Astrocyte of the spinal cord (primary cell): ENCODE measurements at regions not wholly inside any gene's neighbourhood (a gene's known extent, or its start where the extent isn't known, plus 50 kb on each side); places are given as distances from the start of the nearest gene placed in this dataset.

ENCODE experiments used
- DNase-seq: peaks from one replicate; pipeline ENCODE4 v3.0.0; 2011; ENCODE audit warnings: low read depth, low spot score
- H3K4me3 ChIP-seq: 2 replicates; pipeline ENCODE4 v1.5.1; 2011; ENCODE audit warnings: low read depth, mild to moderate bottlenecking, low read length, moderate library complexity
- CTCF ChIP-seq: IDR thresholded peaks from 2 replicates; pipeline ENCODE4 v1.5.1; 2012; ENCODE audit warnings: low read depth, mild to moderate bottlenecking, low read length, inconsistent platforms
- in situ Hi-C: cut with HindIII; loops from 2 replicates; pipeline ENCODE4 v1.10.0; 2017; ENCODE audit warnings: low sequenced_read_pairs

- no peak overlapping the region for H3K4me3 ChIP-seq
- TF ChIP-seq CTCF, result no peak
- in situ Hi-C loops, result no loop called here
- no peak for DNase-seq
These were observed 1119.5 kb upstream of the ATXN8OS start for GRCh38 chr13:68988176-68988575.

DNA sequence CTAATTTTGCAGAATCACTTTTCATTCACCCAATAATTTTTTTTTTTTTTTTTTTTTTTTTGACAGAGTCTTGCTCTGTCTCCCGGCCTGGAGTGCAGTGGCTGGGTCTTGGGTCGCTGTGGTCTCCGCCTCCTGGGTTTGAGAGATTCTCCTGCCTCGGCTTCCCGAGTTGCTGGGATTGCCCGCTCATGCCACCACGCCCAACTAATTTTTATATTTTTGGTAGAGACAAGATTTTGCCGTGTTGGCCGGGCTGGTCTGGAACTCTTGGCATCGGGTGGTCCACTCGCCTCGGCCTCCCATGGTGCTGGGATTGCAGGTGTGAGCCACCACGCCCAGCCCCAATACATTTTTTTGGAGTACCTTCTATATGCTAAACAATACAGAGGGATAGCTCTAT is 1120.0 kb upstream of the ATXN8OS start:
- H3K4me3 ChIP-seq, result no peak overlapping the region
- TF ChIP-seq CTCF, result no peak
- DNase-seq, result no peak
- in situ Hi-C loops, result no loop called here

GRCh38 chr13:68984688-68985319 is 1122.8 kb upstream of the ATXN8OS start:
- no peak overlapping the region for H3K4me3 ChIP-seq
- DNase-seq, result no peak
- in situ Hi-C loops, result no loop called here
- TF ChIP-seq CTCF, result no peak

DNA sequence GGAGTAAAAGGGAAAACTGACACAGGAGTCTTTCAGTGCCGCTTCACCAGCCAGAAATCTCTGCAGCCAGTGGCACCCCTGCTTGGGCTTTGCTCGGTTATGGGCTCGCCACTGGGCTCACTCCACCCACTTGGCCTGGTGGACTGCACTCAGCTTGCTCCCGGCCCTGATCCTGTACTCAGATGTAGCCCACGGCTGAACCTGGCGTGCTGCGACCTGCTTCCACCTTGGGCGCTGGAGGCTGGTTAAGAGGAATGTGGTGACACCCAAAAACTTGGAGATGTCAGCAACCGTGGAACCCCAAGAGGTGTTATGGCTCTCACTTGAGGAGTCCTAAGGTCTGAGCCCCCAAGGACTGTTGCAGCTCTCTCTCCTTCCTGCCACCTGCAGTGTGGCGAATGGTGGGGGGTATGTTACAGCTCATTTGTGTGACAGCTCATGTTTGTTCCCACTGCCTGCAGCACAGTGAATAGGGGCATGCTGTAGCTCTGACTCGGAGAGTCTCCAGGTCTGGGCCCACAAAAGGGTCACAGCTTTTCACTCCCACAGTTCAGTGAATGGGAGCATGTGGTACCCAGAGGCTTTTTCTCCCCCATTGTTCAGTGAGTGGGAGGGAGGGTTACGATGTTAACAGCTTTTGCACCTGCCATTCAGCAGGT is 1124.5 kb upstream of the ATXN8OS start:
- no peak for TF ChIP-seq CTCF
- no peak for DNase-seq
- no peak overlapping the region for H3K4me3 ChIP-seq
- in situ Hi-C loops, result no loop called here

DNA sequence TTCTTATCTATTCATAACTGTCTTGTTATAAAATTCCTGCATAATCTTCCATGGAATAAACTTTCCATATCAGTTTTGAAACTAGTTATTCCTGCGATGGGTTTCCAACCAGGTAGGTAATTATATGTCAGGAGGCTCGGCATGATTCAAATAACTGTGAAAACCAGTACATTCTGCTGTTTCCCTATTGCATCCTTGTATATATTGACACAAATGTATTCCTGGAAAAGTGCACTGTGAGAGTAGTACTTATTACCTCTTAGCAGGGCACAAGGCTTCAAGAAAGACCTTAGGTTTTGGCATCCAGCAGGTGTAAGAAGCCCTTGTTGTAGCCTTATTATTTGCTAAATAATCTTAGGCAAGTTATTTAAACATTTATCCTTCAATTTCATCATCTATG is 1131.3 kb upstream of the ATXN8OS start:
- DNase-seq, result no peak
- in situ Hi-C loops, result no loop called here
- no peak for TF ChIP-seq CTCF
- H3K4me3 ChIP-seq, result no peak overlapping the region

DNA sequence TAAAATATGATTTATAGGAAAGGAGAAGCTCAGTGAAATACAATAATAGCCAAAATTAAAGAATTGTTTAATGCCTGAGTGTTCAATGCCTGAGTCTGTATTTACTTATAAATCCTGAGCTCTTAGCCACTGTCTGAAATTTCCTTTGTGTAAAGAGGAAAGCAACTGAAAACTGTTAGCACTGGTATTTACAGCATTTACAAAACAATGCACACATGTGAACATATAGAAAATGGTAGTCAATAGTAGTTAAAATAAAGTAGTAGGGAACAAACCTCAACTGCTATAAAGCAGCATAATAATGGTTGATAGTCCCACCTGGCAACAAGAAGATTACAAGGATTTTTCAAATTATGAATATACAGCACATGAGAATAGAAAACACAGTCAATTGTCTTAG is 1137.1 kb upstream of the ATXN8OS start:
- in situ Hi-C loops, result no loop called here
- DNase-seq, result no peak
- no peak overlapping the region for H3K4me3 ChIP-seq
- TF ChIP-seq CTCF, result no peak
